WTC11 (cell line): ENCODE measurements at regions not wholly inside any gene's neighbourhood (a gene's known extent, or its start where the extent isn't known, plus 50 kb on each side); places are given as distances from the start of the nearest gene placed in this dataset.

Source experiments
- ATF2 ChIP-seq: sonication (generic); formaldehyde crosslinking; IDR thresholded peaks from 2 replicates; pipeline ENCODE4 v1.8.1; 2022; ENCODE audit warnings: low read depth, missing genetic modification reagents, borderline replicate concordance
- CREM ChIP-seq: sonication (generic); formaldehyde crosslinking; IDR thresholded peaks from 2 replicates; pipeline ENCODE4 v1.8.1; 2022; ENCODE audit warnings: mild to moderate bottlenecking, missing genetic modification reagents, moderate library complexity
- CTCF ChIP-seq: fragments of 200-600 bp; IDR thresholded peaks from 2 replicates; pipeline ENCODE4 v1.8.0; 2022; ENCODE audit warnings: antibody characterized with exemption
- ESRRA ChIP-seq: sonication (generic); formaldehyde crosslinking; IDR thresholded peaks from 2 replicates; pipeline ENCODE4 v1.8.1; 2022; ENCODE audit warnings: mild to moderate bottlenecking, missing genetic modification reagents, borderline replicate concordance
- HMGXB4 ChIP-seq: sonication (generic); formaldehyde crosslinking; IDR thresholded peaks from 2 replicates; pipeline ENCODE4 v1.8.1; 2023; ENCODE audit warnings: mild to moderate bottlenecking, moderate library complexity, missing genetic modification reagents
- TEAD4 ChIP-seq: sonication (generic); formaldehyde crosslinking; IDR thresholded peaks from 2 replicates; pipeline ENCODE4 v1.8.0; 2022; ENCODE audit warnings: mild to moderate bottlenecking, missing genetic modification reagents
- USF2 ChIP-seq: sonication (generic); formaldehyde crosslinking; IDR thresholded peaks from 2 replicates; pipeline ENCODE4 v1.8.1; 2023; ENCODE audit warnings: mild to moderate bottlenecking, missing genetic modification reagents, moderate library complexity
- ZNF121 ChIP-seq: sonication (generic); formaldehyde crosslinking; IDR thresholded peaks from 2 replicates; pipeline ENCODE4 v1.8.0; 2023; ENCODE audit warnings: missing genetic modification reagents

- TF ChIP-seq ESRRA, result no peak
- no peak for TF ChIP-seq CTCF
- no peak for TF ChIP-seq ATF2
- TF ChIP-seq HMGXB4, result no peak
- no peak for TF ChIP-seq CREM (CRISPR knock-in tag)
- no peak for TF ChIP-seq ZNF121 (CRISPR knock-in tag)
- no peak for TF ChIP-seq TEAD4 (CRISPR knock-in tag)
- no peak for TF ChIP-seq USF2 (CRISPR knock-in tag)
These were observed 189.5 kb downstream of the ABCC12 start for GRCh38 chr16:47966325-47966724.
